ENCODE measurements at regions not wholly inside any gene's neighbourhood (a gene's known extent, or its start where the extent isn't known, plus 50 kb on each side); places are given as distances from the start of the nearest gene placed in this dataset.
"Not testable (repeated sequence)": the region's sequence is repeated elsewhere in the genome, so short reads cannot be mapped to it uniquely, and the experiment has no call there.

- H3K27ac ChIP-seq: no peak overlapping the region
- DNase-seq (ENCODE audit: low spot score): no peak
- H3K4me3 ChIP-seq: no peak overlapping the region
- no peak for TF ChIP-seq CTCF (IDR thresholded peaks at IDR 0.05)
These were observed 114.7 kb upstream of the LNX1 start for GRCh38 chr4:53705972-53706371.

DNA sequence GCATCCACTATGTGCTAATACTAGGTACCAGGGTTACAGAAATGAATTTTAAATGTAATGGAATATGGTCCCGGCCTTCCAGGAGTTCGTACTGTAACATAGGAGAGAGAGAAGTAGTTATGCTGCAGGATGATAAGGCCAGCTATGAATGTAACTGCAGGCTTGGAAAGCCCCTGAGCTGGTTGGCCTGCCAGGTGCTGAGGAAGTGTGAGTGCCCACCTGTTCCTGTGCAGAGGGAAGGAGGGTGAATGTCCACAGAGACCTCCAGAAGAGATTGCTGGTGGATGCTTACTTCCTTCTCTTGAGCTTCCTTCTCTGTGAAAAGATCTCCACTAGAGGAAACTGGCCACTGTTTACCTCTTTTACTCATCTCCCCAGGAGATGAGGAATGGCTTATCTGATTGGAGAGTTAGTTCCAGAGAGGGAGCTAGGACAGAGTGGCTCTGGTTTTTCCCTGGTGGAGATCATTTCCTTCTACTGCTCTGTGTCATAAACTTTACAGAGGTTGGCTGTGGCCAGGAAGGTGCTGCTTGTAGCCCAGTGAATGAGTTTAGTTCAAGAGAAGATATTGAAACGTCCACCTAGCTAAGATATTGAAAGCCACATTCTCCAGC, 114.0 kb upstream of the LNX1 start:
- Histone ChIP-seq H3K27ac (no peak overlapping the region), H3K4me3 (no peak overlapping the region)
- no peak for TF ChIP-seq CTCF (IDR thresholded peaks at IDR 0.05)
- no peak for DNase-seq (ENCODE audit: low spot score)

- Histone ChIP-seq H3K27ac (no peak overlapping the region), H3K4me3 (no peak overlapping the region)
- no peak for TF ChIP-seq CTCF (IDR thresholded peaks at IDR 0.05)
- no peak for DNase-seq (ENCODE audit: low spot score)
These were observed 113.0 kb upstream of the LNX1 start for GRCh38 chr4:53704329-53704728.

- no peak for DNase-seq (ENCODE audit: low spot score)
- peak overlapping the region; percentile 58 for H3K4me3 ChIP-seq
- peak overlapping the region; percentile 12 to 70 for H3K27ac ChIP-seq
- no peak for TF ChIP-seq CTCF (IDR thresholded peaks at IDR 0.05)
These were observed 112.0 kb upstream of the LNX1 start for GRCh38 chr4:53703267-53703655.

GRCh38 chr4:53702334-53703266, 111.3 kb upstream of the LNX1 start:
- Histone ChIP-seq H3K27ac (peak overlapping the region; percentile 12 to 70), H3K4me3 (peak overlapping the region; percentile 58)
- peak; percentile 81 for DNase-seq (ENCODE audit: low spot score)
- TF ChIP-seq CTCF (IDR thresholded peaks at IDR 0.05): no peak

DNA sequence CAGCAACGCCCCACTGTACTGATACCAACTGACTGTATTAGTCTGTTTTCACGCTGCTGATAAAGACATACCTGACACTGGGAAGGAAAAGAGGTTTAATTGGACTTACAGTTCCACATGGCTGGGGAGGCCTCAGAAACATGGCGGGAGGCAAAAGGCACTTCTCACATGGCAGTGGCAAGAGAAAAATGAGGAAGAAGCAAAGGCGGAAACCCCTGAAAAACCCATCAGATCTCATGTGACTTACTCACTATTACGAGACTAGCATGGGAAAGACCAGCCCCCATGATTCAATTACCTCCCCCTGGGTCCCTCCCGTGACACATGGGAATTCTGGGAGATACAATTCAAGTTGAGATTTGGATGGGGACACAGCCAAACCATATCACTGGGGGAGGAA, 110.0 kb upstream of the LNX1 start:
- not testable (repeated sequence) for DNase-seq (ENCODE audit: low spot score); H3K27ac ChIP-seq; H3K4me3 ChIP-seq

DNA sequence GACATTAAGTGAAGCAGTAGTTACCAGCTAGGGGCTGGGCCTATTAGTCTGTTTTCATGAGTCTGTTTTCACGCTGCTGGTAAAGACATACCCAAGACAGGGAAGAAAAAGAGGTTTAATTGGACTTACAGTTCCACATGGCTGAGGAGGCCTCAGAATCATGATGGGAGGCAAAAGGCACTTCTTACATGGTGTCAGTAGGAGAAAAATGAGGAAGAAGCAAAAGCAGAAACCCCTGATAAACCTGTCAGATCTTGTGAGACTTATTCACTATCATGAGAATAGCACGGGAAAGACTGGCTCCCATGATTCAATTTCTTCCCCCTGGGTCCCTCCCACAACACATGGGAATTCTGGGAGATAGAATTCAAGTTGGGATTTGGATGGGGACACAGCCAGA, 108.0 kb upstream of the LNX1 start:
- DNase-seq (ENCODE audit: low spot score); H3K27ac ChIP-seq: not testable (repeated sequence)

More for the DNA sequence above, 108.0 kb upstream of the LNX1 start:
- not testable (repeated sequence) for H3K4me3 ChIP-seq
